ENCODE measurements at regions not wholly inside any gene's neighbourhood (a gene's known extent, or its start where the extent isn't known, plus 50 kb on each side); places are given as distances from the start of the nearest gene placed in this dataset.

DNA sequence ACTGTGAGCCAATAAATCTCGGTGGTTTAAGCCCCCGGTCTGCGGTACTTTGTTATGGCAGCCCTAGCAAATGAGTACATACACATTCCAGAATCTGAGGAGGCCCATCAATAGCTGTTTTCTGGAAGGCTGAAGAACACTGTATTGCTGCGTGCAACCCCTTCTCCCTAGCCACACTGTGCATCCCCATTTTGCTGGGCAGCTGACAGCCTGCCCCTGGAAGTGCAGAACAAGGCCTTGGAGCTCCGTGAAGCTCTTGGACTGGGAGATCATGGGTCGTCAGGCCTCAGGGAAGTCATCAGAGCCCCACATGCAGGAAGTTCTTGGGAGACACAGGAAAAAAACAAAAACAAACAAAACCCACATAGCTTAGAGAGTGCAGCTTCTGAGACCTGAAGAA lies 90.6 kb upstream of the ST6GAL2 start:
- H3K27ac ChIP-seq (ENCODE audit: low read length), result no peak overlapping the region
- no peaks in the 10 kb centered on the region for H3K79me2 ChIP-seq (ENCODE audit: low read length)
- TF ChIP-seq EZH2phosphoT487 (IDR thresholded peaks at IDR 0.05; ENCODE audit: low read depth), result no peak
- TF ChIP-seq, protein P1, sequence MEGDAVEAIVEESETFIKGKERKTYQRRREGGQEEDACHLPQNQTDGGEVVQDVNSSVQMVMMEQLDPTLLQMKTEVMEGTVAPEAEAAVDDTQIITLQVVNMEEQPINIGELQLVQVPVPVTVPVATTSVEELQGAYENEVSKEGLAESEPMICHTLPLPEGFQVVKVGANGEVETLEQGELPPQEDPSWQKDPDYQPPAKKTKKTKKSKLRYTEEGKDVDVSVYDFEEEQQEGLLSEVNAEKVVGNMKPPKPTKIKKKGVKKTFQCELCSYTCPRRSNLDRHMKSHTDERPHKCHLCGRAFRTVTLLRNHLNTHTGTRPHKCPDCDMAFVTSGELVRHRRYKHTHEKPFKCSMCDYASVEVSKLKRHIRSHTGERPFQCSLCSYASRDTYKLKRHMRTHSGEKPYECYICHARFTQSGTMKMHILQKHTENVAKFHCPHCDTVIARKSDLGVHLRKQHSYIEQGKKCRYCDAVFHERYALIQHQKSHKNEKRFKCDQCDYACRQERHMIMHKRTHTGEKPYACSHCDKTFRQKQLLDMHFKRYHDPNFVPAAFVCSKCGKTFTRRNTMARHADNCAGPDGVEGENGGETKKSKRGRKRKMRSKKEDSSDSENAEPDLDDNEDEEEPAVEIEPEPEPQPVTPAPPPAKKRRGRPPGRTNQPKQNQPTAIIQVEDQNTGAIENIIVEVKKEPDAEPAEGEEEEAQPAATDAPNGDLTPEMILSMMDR (IDR thresholded peaks at IDR 0.05; ENCODE audit: low read depth, low read length), result no peak
- H2AFZ ChIP-seq (ENCODE audit: low read depth, low read length), result no peak overlapping the region
- H3K4me1 ChIP-seq (ENCODE audit: low read length), result no peaks in the 10 kb centered on the region
- H3K36me3 ChIP-seq (replicated peaks; ENCODE audit: low read depth, low read length), result no peaks in the 10 kb centered on the region
- no peaks in the 10 kb centered on the region for H3K27me3 ChIP-seq (ENCODE audit: low read depth, low read length)
- H3K9me3 ChIP-seq (ENCODE audit: insufficient read depth, low read length), result no peaks in the 10 kb centered on the region
- no peak overlapping the region for H3K4me3 ChIP-seq (ENCODE audit: low read length)
- H3K9ac ChIP-seq (ENCODE audit: low read length), result no peak overlapping the region
- H4K20me1 ChIP-seq (ENCODE audit: insufficient read depth, low read length), result no peaks in the 10 kb centered on the region
- H3K4me2 ChIP-seq (ENCODE audit: low read length), result no peak overlapping the region

DNA sequence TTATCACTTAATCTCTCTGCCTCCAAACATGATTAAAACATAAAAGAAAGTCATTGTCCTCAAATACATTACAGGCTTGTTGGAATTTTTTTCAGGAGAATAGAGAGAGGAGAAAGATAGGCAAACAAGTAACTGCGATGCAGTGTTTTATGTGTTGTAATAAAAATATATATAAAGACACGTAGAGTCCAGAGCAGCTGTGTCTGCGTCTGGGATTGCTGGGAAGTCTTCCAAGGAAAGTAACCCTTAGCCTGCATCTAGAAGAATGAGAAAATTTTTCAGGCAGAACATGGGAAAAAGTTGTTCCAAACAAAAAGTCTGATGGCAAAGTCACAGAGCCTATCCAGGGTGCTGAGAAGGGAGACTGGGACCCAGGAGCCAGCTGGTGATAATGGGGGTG lies 91.8 kb upstream of the ST6GAL2 start:
- no peak overlapping the region for H2AFZ ChIP-seq (ENCODE audit: low read depth, low read length)
- H3K9me3 ChIP-seq (ENCODE audit: insufficient read depth, low read length), result no peaks in the 10 kb centered on the region
- no peaks in the 10 kb centered on the region for H3K27me3 ChIP-seq (ENCODE audit: low read depth, low read length)
- H4K20me1 ChIP-seq (ENCODE audit: insufficient read depth, low read length), result no peaks in the 10 kb centered on the region
- no peaks in the 10 kb centered on the region for H3K36me3 ChIP-seq (replicated peaks; ENCODE audit: low read depth, low read length)
- H3K9ac ChIP-seq (ENCODE audit: low read length), result no peak overlapping the region
- H3K27ac ChIP-seq (ENCODE audit: low read length), result no peak overlapping the region
- H3K4me2 ChIP-seq (ENCODE audit: low read length), result no peak overlapping the region
- TF ChIP-seq, protein P1 (IDR thresholded peaks at IDR 0.05; ENCODE audit: low read depth, low read length), result no peak
- no peak for TF ChIP-seq EZH2phosphoT487 (IDR thresholded peaks at IDR 0.05; ENCODE audit: low read depth)
- no peak overlapping the region for H3K4me3 ChIP-seq (ENCODE audit: low read length)
- no peaks in the 10 kb centered on the region for H3K4me1 ChIP-seq (ENCODE audit: low read length)
- no peaks in the 10 kb centered on the region for H3K79me2 ChIP-seq (ENCODE audit: low read length)

DNA sequence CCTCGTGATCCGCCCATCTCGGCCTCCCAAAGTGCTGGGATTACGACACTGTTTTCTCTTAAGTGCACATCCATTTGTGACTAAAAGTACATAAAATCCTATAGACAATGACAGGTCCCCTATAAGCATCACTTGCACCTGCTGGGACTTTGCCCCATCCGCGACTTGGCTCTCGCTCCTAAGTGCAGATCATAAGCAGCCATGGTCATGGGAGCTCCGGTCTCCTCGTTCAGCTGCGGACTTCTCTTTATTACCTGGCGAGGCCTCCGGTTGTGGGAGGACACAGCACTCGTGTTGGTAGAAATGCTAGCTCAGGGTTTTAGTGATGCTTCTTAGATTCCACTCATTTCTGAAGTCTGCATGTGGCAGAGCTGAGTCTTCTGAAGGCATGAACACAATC lies 92.7 kb upstream of the ST6GAL2 start:
- no peaks in the 10 kb centered on the region for H3K4me1 ChIP-seq (ENCODE audit: low read length)
- TF ChIP-seq, protein P1 (IDR thresholded peaks at IDR 0.05; ENCODE audit: low read depth, low read length), result no peak
- no peak for TF ChIP-seq EZH2phosphoT487 (IDR thresholded peaks at IDR 0.05; ENCODE audit: low read depth)
- H3K79me2 ChIP-seq (ENCODE audit: low read length), result no peaks in the 10 kb centered on the region
- H3K4me3 ChIP-seq (ENCODE audit: low read length), result no peak overlapping the region
- H3K36me3 ChIP-seq (replicated peaks; ENCODE audit: low read depth, low read length), result no peaks in the 10 kb centered on the region
- H3K9ac ChIP-seq (ENCODE audit: low read length), result no peak overlapping the region
- no peaks in the 10 kb centered on the region for H3K9me3 ChIP-seq (ENCODE audit: insufficient read depth, low read length)
- H3K27ac ChIP-seq (ENCODE audit: low read length), result no peak overlapping the region
- H3K27me3 ChIP-seq (ENCODE audit: low read depth, low read length), result no peaks in the 10 kb centered on the region
- no peak overlapping the region for H3K4me2 ChIP-seq (ENCODE audit: low read length)
- no peaks in the 10 kb centered on the region for H4K20me1 ChIP-seq (ENCODE audit: insufficient read depth, low read length)
- no peak overlapping the region for H2AFZ ChIP-seq (ENCODE audit: low read depth, low read length)

DNA sequence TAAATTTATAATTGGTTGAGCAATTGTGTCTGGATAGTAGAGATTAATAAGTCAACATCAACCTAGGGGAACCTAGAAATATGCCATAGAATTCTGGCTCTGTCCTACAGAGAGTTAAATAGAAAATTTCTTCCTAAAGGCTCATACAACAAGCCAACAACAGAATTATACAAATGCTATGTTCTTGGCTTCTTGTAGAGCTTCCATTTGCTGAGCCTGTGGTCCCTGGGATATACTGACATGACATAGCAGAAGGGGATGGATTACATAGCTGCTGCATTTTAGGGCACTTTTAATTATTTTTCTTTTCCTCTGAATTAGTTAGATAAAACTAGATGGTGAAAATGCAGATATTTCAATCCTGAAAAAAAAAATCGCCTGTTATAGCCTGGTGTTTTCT lies 95.5 kb upstream of the ST6GAL2 start:
- Histone ChIP-seq H3K4me3 (ENCODE audit: low read length) (no peak overlapping the region), H3K27ac (ENCODE audit: low read length) (no peak overlapping the region), H3K4me2 (ENCODE audit: low read length) (no peak overlapping the region), H3K9ac (ENCODE audit: low read length) (no peak overlapping the region), H2AFZ (ENCODE audit: low read depth, low read length) (no peak overlapping the region), H3K9me3 (ENCODE audit: insufficient read depth, low read length) (no peaks in the 10 kb centered on the region), H3K79me2 (ENCODE audit: low read length) (no peaks in the 10 kb centered on the region), H3K36me3 (replicated peaks; ENCODE audit: low read depth, low read length) (no peaks in the 10 kb centered on the region), H3K27me3 (ENCODE audit: low read depth, low read length) (no peaks in the 10 kb centered on the region), H4K20me1 (ENCODE audit: insufficient read depth, low read length) (no peaks in the 10 kb centered on the region), H3K4me1 (ENCODE audit: low read length) (no peaks in the 10 kb centered on the region)
- TF ChIP-seq, protein P1 (IDR thresholded peaks at IDR 0.05; ENCODE audit: low read depth, low read length), result no peak
- TF ChIP-seq EZH2phosphoT487 (IDR thresholded peaks at IDR 0.05; ENCODE audit: low read depth), result no peak
